ENCODE measurements at regions not wholly inside any gene's neighbourhood (a gene's known extent, or its start where the extent isn't known, plus 50 kb on each side); places are given as distances from the start of the nearest gene placed in this dataset.

GRCh38 chr4:104899863-104900262 is 246.8 kb upstream of the TET2 start:
- DNase-seq = no peak

- no peak for DNase-seq
These were observed 245.2 kb upstream of the TET2 start for GRCh38 chr4:104901438-104901837.

GRCh38 chr4:104901961-104902605 is 244.6 kb upstream of the TET2 start:
- no peak for DNase-seq

GRCh38 chr4:104905065-104905464 is 241.6 kb upstream of the TET2 start:
- DNase-seq = no peak

GRCh38 chr4:104905546-104905945 is 241.1 kb upstream of the TET2 start:
- no peak for DNase-seq

- no peak for DNase-seq
These were observed 240.4 kb upstream of the TET2 start for GRCh38 chr4:104906276-104906675.

GRCh38 chr4:104907074-104907649 is 239.5 kb upstream of the TET2 start:
- peak; percentile 17 for DNase-seq

- no peak for DNase-seq
These were observed 238.7 kb upstream of the TET2 start for GRCh38 chr4:104907991-104908390.

- DNase-seq = no peak
These were observed 237.3 kb upstream of the TET2 start for GRCh38 chr4:104909376-104909775.

GRCh38 chr4:104912518-104912917 is 234.2 kb upstream of the TET2 start:
- no peak for DNase-seq

- DNase-seq = no peak
These were observed 231.3 kb upstream of the TET2 start for GRCh38 chr4:104915373-104915772.

GRCh38 chr4:104915864-104916263 is 230.8 kb upstream of the TET2 start:
- no peak for DNase-seq

GRCh38 chr4:104919406-104919805 is 227.3 kb upstream of the TET2 start:
- no peak for DNase-seq

GRCh38 chr4:104930298-104930697 is 216.4 kb upstream of the TET2 start:
- no peak for DNase-seq

- DNase-seq = peak; percentile 56
These were observed 215.6 kb upstream of the TET2 start for GRCh38 chr4:104930745-104931736.

GRCh38 chr4:104938624-104939023 is 208.1 kb upstream of the TET2 start:
- DNase-seq = no peak

GRCh38 chr4:104940927-104941326 is 205.7 kb upstream of the TET2 start:
- no peak for DNase-seq

GRCh38 chr4:104941661-104942062 is 205.0 kb upstream of the TET2 start:
- DNase-seq = no peak

- DNase-seq = peak; percentile 87
These were observed 203.5 kb upstream of the TET2 start for GRCh38 chr4:104942990-104943743.

GRCh38 chr4:104944596-104944995 is 202.1 kb upstream of the TET2 start:
- DNase-seq = no peak

- no peak for DNase-seq
These were observed 182.1 kb upstream of the TET2 start for GRCh38 chr4:104964410-104965175.

GRCh38 chr4:104966349-104967033 is 180.2 kb upstream of the TET2 start:
- peak; percentile 36 for DNase-seq

Measured in OCI-M1 (cell line).